NCI-H748 treated with DMSO at 0.1 percent for 48 hours (cell line): ENCODE measurements at regions not wholly inside any gene's neighbourhood (a gene's known extent, or its start where the extent isn't known, plus 50 kb on each side); places are given as distances from the start of the nearest gene placed in this dataset.
"Not testable (repeated sequence)": the region's sequence is repeated elsewhere in the genome, so short reads cannot be mapped to it uniquely, and the experiment has no call there.

Experiments used
- DNase-seq: peaks from one replicate; lab custom pipeline; 2025; lab: John Stamatoyannopoulos, UW

GRCh38 chr18:3328532-3328931 lies 66.6 kb downstream of the MYL12B start:
- no peak for DNase-seq

GRCh38 chr18:3329471-3329870 lies 67.5 kb downstream of the MYL12B start:
- no peak for DNase-seq

- no peak for DNase-seq
These were observed 67.9 kb downstream of the MYL12B start for GRCh38 chr18:3329872-3330271.

- peak; percentile 65 for DNase-seq
These were observed 68.7 kb downstream of the MYL12B start for GRCh38 chr18:3330622-3331021.

- DNase-seq = no peak
These were observed 70.4 kb downstream of the MYL12B start for GRCh38 chr18:3332376-3332775.

GRCh38 chr18:3333056-3333720 lies 71.3 kb downstream of the MYL12B start:
- DNase-seq = no peak

GRCh38 chr18:3333721-3334386 lies 71.9 kb downstream of the MYL12B start:
- no peak for DNase-seq

GRCh38 chr18:3340015-3340681 lies 78.2 kb downstream of the MYL12B start:
- no peak for DNase-seq

- no peak for DNase-seq
These were observed 78.8 kb downstream of the MYL12B start for GRCh38 chr18:3340682-3341097.

GRCh38 chr18:3342628-3343027 lies 80.7 kb downstream of the MYL12B start:
- no peak for DNase-seq

- no peak for DNase-seq
These were observed 83.5 kb downstream of the MYL12B start for GRCh38 chr18:3345452-3345851.

GRCh38 chr18:3345885-3346284 lies 84.0 kb downstream of the MYL12B start:
- DNase-seq = no peak

- no peak for DNase-seq
These were observed 84.6 kb downstream of the MYL12B start for GRCh38 chr18:3346487-3346886.

GRCh38 chr18:3347286-3347803 lies 85.4 kb downstream of the MYL12B start:
- DNase-seq = no peak

GRCh38 chr18:3348176-3348575 lies 86.2 kb downstream of the MYL12B start:
- DNase-seq = no peak

- DNase-seq = not testable (repeated sequence)
These were observed 87.3 kb downstream of the MYL12B start for GRCh38 chr18:3349046-3349841.

- no peak for DNase-seq
These were observed 88.1 kb downstream of the MYL12B start for GRCh38 chr18:3350021-3350420.

GRCh38 chr18:3350566-3351527 lies 88.9 kb downstream of the MYL12B start:
- no peak for DNase-seq

GRCh38 chr18:3354506-3354905 lies 92.6 kb downstream of the MYL12B start:
- DNase-seq = no peak

GRCh38 chr18:3356614-3357013 lies 93.4 kb upstream of the TGIF1 start:
- no peak for DNase-seq

GRCh38 chr18:3357516-3357915 lies 92.5 kb upstream of the TGIF1 start:
- DNase-seq = no peak
